ENCODE measurements at regions not wholly inside any gene's neighbourhood (a gene's known extent, or its start where the extent isn't known, plus 50 kb on each side); places are given as distances from the start of the nearest gene placed in this dataset.

DNA sequence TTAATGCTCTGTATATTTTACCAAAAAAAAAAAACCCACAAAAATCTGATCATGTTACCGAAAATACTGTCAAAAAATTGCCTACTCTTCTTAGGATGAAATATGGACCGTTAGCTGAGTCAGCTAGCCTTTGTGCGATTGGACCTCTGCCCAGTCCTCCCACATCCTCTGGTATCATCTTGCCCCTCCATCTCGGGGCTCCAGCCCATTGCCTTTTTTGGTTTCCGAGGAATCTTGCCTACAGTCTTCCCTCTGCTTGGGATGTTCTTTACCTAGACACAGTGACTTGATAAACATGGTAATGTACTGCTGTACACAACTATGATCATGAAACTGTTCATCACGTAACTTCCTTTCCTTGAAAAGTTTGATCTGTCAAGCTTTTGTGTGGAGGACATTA lies 371.4 kb downstream of the SV2B start:
- no peak for DNase-seq (ENCODE audit: low read depth in 3 of 3, low spot score in 1 of 3)

DNA sequence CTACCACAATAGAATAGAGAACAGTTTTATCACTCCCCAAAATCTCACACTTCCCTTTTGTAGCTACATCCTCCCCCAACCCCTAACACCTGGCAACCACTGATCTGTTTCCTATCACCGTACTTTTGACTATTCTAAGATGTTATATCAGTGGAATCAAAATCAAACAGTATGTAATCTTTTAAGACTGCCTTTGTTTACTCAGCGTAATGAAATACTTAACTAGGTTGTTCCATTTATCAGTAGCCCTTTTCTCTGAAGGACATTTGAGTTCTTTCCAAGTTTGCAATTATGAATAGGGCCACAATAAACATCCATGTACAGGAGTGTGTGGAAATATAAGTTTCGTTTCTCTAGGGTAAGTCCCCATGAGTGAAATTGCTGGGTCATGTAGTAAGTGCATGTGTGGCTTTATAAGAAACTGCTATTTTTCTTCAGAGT lies 372.3 kb downstream of the SV2B start:
- no peak for DNase-seq (ENCODE audit: low read depth in 3 of 3, low spot score in 1 of 3)

DNA sequence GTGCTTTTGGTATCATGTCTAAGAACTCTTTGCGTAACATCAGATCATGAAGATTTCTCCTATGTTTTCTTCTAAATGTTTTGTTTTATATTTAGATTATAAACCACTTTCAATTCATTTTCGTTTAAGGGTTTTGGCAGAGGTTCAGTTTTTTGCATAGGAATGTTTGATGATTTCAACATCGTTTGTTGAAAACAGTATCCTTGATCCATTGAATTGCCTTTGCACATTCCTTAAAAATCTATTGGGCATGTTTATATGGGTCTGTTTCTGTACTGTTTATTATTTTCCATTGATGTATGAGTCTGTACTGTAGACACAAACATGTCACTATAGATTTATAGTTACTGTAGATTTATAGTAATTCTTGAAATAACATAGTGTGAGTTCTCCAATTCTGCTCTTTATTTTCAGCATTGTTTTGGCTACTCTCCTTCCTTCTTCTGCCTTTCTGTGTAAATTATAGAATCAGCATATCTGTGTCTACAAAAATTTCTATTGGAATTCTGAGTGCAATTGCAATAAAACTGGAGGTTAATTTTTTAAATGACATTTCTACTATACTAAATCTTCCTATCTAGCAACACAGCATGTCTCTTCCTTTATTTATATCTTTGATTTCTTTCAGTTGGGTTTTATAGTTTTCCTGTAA lies 374.0 kb downstream of the SV2B start:
- DNase-seq (ENCODE audit: low read depth in 3 of 3, low spot score in 1 of 3) = no peak

DNA sequence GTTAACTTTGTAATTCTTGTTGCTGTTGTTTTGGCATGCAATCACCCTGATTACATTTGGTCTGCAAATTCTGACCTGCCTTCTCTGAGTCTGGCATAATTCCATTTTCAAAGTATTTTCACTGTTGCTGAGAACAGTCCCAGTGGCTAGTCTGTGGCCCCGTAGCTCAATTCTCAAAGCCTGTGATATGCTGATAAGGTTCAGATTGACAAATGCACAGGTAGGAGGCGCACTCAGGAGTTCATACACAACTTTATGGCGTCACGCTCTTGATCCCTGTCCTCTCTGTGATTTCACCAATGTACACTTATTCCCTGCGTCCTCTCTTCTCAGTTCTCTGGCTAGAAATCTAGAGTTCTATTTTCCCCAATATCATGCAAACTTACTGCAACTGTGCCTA lies 376.6 kb upstream of the SLCO3A1 start:
- DNase-seq (ENCODE audit: low read depth in 3 of 3, low spot score in 1 of 3) = no peak

DNA sequence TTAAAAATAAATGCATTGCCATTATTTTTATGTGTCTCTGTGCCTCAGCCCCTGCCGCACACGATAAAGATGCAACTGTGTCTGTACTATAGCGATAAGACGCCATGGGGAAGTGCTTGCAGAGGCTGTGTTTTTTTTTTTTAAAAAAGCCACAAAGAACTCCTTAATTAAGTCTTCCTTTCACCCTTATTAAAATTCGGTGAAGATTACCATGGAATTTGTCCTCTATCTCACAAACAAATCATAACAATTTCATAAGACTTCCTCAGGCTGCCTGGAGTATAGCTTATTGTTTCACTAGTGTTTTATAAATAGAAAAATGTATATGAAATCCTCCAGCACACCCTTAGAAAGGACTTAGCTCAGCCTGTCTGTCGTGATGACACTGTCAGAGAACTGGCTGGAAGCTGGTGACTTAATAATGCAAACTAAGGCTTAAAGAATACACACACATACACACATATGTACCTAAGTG lies 374.8 kb upstream of the SLCO3A1 start:
- no peak for DNase-seq (ENCODE audit: low read depth in 3 of 3, low spot score in 1 of 3)

DNA sequence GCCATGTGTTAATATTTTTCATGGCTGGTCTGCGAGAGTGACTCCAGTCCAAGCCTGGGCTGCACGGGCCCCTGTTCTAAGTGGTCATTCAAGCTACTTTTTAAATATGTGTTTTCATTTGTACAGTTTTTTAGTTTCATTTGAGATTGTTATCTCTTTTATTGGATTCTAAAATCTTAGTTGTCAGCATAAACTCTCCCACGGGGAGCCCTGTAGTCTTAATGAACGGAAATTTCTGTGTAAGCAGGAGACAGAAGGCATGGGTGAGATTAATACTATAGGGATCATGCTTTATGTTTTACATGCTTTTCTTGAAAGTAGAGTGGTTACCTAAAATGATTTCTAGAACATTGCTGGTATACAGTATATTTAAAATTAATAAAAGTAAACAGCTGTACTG lies 373.1 kb upstream of the SLCO3A1 start:
- DNase-seq (ENCODE audit: low read depth in 3 of 3, low spot score in 1 of 3) = no peak

DNA sequence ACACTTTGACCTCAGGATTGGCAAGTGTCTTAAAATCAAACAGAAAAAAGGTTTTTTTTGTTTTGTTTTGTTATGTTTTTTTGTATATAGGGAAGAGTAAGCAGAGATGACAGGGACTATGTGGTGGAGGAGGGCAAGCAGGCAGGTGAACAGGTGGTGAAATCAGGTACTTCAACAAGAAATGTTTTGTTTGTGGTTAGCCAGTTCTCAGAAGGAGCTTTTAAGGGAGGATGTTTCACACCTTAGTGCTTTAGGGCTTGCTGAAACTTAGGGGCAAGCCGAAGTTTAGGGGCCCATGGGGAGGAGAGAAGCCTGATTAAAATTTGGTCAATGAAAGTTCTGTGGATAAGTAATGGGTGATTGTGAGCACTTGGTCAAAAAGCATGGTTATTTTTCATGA lies 370.7 kb upstream of the SLCO3A1 start:
- no peak for DNase-seq (ENCODE audit: low read depth in 3 of 3, low spot score in 1 of 3)

DNA sequence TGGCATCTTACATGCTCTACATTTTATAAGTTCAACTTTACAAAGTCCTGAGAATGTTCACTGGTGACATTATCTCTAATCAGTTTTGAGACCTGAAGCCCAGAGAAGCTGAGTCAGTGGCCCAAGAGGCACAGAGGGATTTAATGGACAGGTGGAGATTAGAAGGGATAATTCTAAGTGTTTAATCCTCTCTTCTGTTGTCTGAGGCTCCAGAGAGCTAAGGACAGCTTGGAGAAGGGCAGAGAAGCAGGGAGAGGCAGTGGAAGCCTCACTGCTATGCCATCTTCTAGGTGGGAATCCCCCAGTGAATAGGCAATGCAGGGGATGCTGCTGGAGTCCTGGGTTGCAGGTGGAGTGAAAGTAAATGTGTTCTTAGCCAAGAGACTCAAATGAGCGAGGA lies 369.4 kb upstream of the SLCO3A1 start:
- DNase-seq (ENCODE audit: low read depth in 3 of 3, low spot score in 1 of 3) = no peak

DNA sequence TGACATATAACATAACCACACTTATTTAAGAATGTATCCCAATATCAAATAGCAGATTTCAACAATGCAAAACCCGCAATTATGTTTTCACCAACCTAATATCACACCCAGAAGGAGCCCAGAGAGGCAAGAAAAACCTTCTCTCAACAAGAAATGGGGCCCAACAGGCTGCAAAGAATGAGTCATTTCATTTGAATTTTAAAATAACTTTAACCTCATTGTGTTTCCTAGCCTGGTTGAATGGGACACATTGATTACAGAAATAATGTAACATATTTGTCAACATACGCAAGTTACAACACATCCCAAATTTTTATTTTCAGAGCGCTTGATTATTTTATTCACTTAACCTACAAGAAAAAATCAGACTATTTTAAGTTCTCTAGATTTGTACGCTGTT lies 365.1 kb upstream of the SLCO3A1 start:
- DNase-seq (ENCODE audit: low read depth in 3 of 3, low spot score in 1 of 3) = no peak

DNA sequence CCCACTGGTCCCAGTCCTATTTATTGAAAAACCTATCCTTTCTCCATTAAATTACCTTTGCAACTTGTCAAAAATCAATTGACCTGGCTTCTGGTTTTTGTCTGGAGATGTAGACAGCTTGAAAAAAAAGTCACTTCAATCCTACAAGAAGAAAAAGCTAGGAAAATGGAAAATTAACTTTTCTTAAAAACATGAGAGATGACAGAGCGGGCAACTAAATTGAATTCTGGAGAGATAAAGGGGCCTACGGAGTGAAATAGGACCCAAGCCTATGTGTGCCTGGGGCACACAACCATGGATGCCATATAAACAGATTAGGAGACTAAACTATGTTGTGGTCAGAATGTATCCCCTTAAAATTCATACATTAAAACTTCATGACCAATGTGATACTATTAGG lies 363.3 kb upstream of the SLCO3A1 start:
- DNase-seq (ENCODE audit: low read depth in 3 of 3, low spot score in 1 of 3) = no peak

DNA sequence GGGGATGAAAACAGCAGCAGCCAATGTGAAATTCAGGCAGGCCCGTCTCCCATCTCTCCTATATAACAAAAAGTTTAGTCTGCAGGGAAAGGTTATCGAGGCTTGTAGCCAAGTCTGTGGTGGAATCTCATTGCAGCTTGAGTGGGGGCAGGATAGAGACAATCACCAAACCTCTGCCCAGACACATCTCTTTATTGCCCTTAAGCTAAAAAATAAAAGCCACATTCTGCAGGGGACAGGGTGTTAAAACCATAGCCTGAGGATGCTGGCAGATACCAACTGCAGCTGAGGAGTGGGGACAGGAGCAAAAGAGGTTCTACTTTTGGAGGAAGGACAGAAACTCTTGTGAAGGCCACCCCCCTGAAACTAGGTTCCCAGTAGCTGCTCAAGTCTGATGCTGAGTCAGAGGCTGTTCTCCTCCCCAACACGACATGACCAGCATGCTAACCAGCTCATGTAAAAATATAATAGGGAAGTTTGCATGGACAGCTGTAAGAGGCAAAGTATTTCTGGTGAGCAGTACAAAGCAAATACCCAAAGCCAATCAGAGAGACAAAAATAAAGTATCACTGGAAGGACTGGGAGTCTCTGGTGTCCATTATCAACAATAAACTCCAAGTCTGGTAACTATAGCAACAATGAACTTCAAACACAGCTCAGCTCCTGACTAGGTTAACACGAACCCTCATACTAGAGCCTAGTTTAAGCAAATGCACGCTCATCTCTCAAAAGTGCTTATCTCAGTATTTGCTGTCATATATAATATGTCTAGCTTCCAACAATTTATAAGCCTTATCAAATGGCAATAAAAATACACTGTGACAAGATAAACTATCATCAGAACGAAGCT lies 362.2 kb upstream of the SLCO3A1 start:
- no peak for DNase-seq (ENCODE audit: low read depth in 3 of 3, low spot score in 1 of 3)

DNA sequence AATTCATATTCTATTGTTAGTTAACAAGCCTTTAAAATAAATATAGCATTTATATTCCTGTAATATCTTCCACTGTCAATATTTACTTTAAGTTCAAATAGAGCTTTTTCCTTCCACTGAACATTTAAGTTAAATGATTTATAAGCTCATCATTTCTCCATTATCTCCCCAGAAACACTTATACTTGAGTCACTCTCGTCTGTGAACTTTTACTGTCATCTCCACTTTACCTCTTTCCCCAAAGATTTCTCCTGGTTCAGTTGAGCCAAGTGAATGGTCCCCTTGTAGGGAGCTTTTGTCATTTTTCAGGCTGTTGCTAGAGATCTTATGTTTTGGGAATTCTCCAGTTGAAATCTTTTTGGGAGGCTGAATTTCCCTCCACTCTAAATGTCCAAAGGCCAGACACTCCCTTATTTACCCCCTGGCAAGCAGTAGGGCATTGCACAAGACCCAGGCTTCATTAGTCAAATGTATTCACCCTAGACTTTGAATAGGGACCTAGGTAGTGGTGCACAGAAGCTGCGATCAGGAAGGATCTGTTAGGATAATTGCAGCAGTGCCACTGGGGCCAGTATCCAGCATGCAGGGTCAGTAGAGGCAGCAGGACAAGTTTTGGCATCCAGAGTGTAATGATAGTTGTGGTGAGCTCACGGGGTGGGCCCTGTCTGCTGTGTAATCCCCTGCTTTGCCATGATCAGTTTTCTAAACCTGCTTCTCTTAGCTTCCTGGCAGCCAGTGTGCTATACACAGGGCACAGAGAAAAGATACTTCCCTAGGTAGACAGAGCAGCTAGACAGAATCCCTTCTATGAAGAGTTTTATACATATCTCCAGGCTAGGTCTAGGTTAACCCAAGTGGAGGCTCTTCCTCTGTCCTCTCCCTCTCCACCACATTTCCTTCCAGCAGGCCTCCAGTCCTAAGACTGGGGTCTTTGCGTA lies 356.5 kb upstream of the SLCO3A1 start:
- no peak for DNase-seq (ENCODE audit: low read depth in 3 of 3, low spot score in 1 of 3)

DNA sequence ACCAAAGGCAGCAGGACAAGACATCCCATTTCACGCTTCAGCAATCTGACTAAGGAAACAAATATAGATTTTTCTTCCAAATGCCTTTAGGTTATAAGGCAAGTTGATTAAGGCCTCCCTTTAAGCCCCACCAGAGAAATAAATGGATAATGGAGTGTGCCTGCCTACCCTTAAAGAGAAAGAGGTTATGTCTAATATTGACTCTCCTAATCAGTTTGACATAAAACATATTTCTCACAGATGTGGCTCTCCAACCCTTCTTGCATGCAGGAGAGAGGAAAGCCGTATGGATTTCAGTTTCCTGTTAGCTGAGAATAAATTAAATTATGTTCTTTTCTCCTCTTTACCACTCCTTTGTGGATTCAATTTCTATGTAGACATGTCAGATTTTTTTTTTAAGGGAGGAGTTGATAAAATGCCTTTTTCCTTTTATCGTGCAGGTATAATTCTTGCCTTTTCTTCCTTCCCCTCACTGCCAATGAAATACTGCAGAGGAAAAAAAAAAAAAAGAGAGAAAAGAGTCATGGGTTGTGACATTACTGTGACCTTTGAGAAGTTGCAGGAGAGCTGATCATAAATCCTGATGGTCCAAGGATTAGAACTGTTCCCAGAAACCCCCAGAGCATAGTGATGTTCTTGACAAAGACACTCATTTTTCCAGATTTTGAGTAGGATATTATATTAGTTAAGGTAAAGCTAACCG lies 355.3 kb upstream of the SLCO3A1 start:
- no peak for DNase-seq (ENCODE audit: low read depth in 3 of 3, low spot score in 1 of 3)

DNA sequence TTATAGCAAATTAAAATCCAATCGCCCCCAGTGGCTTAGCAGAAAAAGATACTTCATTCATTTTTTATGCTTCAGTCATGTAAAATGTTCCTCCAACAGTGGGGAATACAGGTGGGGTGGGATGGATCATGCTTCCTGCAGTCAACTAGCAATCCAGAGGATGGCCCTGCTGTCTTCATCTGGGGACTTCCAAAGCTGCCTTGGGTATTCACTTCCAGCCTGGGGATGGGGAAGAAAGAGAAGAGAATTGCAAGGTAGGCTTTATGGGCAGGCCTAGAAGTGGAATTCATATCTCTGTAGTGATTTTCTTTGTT lies 354.8 kb upstream of the SLCO3A1 start:
- no peak for DNase-seq (ENCODE audit: low read depth in 3 of 3, low spot score in 1 of 3)

DNA sequence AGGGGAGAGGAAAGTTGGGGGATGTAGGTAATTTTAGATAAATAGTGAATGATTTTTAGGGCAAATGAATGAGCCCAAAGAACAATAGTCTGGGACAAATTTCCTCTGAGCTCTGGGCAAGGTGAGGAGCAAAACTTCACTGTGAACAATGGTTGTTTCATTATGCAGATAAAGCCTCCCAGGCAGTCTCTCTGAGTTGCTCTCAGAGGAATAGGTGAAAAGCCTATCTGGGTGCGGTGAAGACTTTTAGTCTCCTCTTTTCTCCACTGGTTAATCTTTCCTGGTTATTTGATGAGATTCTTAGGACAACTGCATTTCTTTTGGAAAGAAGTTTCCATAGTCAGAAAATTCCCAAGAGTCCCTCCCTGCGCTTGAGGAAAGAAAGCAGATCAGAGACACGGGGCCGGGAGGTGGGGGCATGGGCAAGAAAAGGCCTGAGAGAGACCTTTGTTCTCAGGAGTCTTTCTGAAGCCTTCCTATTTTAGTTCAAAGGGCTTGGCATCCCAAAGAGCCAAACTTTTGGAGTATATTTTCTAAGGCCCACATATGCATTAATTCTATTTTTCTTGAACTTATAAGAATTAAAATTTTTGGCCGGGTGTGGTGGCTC lies 353.6 kb upstream of the SLCO3A1 start:
- no peak for DNase-seq (ENCODE audit: low read depth in 3 of 3, low spot score in 1 of 3)

DNA sequence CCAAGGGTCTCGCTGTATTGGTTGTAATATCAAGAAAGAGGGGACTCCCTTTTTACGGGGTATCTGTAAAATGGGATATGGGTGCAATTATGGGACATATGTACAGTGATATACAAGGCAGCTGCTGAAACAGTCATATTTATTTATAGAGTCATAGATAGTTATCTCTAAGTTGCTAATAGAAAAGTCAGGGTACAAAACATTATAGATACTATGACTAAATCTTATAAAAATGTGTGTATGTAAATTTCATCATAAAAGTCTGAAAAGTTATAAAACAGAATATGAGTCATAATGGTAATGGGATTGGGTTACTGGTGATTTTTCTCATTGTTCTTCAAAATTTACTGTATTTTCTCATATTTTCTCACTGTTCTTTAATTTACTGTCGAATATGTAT lies 344.9 kb upstream of the SLCO3A1 start:
- DNase-seq (ENCODE audit: low read depth in 3 of 3, low spot score in 1 of 3) = no peak

DNA sequence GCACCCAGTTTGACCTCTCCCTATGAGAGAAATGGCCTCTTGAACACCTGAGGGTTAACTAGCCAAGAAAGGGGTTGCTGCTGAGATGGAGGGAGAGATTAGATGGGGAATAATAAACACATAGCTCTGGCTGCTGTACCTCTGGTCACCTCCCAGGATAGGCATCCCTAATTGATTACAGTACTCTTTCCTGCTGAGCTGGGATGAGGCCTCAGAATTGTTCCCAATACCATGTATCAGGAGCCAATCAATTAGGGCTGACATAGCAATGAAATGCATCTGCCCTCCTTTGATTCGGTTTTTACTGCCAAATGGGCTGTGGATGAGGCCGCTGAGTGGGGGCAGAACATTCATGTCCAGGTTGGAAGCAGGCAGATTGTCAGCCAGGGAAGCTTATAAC lies 339.4 kb upstream of the SLCO3A1 start:
- no peak for DNase-seq (ENCODE audit: low read depth in 3 of 3, low spot score in 1 of 3)

DNA sequence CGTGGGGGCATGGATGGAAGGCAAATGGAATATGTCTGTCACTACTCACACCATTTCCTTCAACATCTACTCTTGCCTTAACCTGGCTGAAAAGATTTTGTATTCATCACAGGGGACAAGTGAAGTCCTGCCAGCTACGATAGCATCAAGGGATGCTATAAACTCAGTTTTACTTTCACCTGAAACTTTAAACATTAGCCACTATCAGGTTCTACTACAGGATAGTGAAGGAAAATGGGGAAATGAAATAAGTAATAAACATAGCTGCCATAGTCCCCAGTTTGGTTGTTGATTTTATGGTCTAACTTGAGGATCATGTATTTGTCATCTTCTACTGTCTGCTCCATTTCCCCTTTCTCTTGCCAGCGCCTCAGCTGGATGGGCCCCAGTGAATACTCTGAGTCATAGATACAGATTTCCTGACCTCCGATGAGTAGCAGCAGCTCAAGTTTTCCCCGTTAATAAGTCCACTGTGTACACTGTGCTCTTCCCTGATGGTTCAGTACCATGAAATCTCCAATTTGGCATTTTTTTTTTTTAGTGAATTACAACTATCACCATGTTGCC lies 338.2 kb upstream of the SLCO3A1 start:
- no peak for DNase-seq (ENCODE audit: low read depth in 3 of 3, low spot score in 1 of 3)

DNA sequence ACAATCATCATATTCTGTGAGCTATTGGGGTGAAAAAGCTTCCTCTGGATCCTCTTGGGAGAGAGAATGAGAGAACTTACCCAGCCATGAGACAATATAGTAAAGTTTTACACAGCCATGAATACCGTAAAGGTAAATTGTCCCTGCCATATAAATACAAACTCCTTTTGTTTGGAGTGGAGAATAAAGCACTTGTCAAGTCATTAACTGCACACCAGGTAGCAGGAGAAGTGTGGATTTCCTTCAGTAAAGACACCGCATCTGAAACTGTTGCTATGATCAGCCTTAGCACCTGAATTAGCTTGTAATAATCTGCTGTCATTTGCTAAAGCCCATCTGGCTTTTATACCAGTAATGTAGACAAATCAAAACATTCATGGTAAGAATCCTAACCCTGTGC lies 336.6 kb upstream of the SLCO3A1 start:
- DNase-seq (ENCODE audit: low read depth in 3 of 3, low spot score in 1 of 3) = no peak

DNA sequence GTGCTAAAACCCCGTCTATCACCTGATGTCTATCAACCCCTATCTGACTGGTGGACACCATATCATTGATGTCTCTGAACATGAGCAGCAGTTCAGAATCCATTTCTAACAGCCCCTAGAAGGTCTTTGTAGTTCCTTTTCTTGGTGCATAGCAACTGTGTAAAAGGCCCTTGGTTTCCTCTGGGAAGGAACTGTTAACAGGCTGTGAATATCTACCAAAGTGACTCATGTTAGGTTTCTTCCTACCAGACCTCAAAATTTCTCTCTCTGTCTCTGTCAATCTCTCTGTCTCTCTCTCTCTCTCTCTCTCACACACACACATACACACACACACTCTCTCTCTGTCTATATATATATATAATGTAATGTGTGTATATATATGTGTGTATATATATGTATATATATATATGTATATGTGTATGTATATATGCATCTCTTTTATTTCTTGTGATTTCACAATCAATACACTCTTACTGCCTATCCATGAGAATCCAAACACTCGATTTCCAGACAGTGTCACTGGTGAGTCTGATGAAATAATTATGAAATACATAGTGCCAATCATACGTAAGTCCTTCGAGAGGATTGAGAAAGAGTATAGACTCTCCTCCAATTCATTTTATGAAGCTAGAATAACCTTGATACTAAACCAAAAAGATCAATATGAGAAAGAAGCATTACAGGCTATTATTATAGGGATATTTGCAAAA lies 335.9 kb upstream of the SLCO3A1 start:
- DNase-seq (ENCODE audit: low read depth in 3 of 3, low spot score in 1 of 3) = no peak

All from stimulated activated CD4-positive, alpha-beta T cell treated with anti-CD3 and anti-CD28 coated beads, TNF-alpha, amount 100 ng/mL, for 1 hour (primary cell).